Endothelial cell of umbilical vein (primary cell): ENCODE measurements at regions not wholly inside any gene's neighbourhood (a gene's known extent, or its start where the extent isn't known, plus 50 kb on each side); places are given as distances from the start of the nearest gene placed in this dataset.

Experiments used
- BruUV-seq: library from RNA; stranded (reverse); fragments of 400-500 nt; replicated peaks from 2 replicates; lab custom pipeline; 2021; lab: Mats Ljungman, UMichigan
- CTCF ChIA-PET: fragments of 300-600, 350-600 bp; sonication (Branson Sonifier 250); formaldehyde crosslinking; loops from one replicate; lab custom pipeline; 2021; ENCODE audit warnings: antibody characterized with exemption, inconsistent platforms; lab: Charles Lee
- POLR2A ChIA-PET: fragments of 300-600, 350-600 bp; sonication (Branson Sonifier 250); formaldehyde crosslinking; loops from one replicate; lab custom pipeline; 2021; ENCODE audit warnings: antibody characterized with exemption, inconsistent platforms; lab: Charles Lee
- DNase-seq: peaks from one replicate; pipeline ENCODE4 v3.0.0-alpha.2; 2011; ENCODE audit warnings: low read depth, low spot score
- FAIRE-seq: peaks from 2 replicates; lab custom pipeline; 2011; peaks lifted over from hg19 to GRCh38; lab: Jason Lieb, UNC
- H2AFZ ChIP-seq: 2 replicates; pipeline ENCODE4 v1.6.0; 2012; ENCODE audit warnings: low read depth, low read length, control low read depth, inconsistent platforms
- H3K27ac ChIP-seq: 2 replicates; pipeline ENCODE4 v1.5.1; 2011; ENCODE audit warnings: low read depth, mild to moderate bottlenecking, control low read depth, low read length, moderate library complexity; ENCODE audit not compliant: insufficient read depth
- H3K27me3 ChIP-seq, 2 experiments: 2 replicates each; pipeline versions ENCODE4 v1.6.0 to v1.6.1; 2011; ENCODE audit warnings: low read length in 2 of 2, mixed read lengths in 1 of 2; ENCODE audit not compliant: control insufficient read depth in 2 of 2, insufficient read depth in 2 of 2
- H3K36me3 ChIP-seq, 2 experiments: 2 replicates in 1 of 2; 3 replicates in 1 of 2; pipeline ENCODE4 v1.5.1; 2011; ENCODE audit warnings: low read length in 2 of 2, mild to moderate bottlenecking in 1 of 2, moderate library complexity in 1 of 2; ENCODE audit not compliant: control insufficient read depth in 2 of 2, insufficient read depth in 2 of 2; ENCODE audit errors: extremely low read depth in 1 of 2
- H3K4me1 ChIP-seq: 3 replicates; pipeline ENCODE4 v1.5.1; 2011; ENCODE audit warnings: mild to moderate bottlenecking, low read length; ENCODE audit not compliant: control insufficient read depth, insufficient read depth; ENCODE audit errors: extremely low read depth
- H3K4me2 ChIP-seq: 2 replicates; pipeline ENCODE4 v1.6.1; 2011; ENCODE audit warnings: low read length, control low read depth, mixed read lengths; ENCODE audit not compliant: insufficient read depth
- H3K4me3 ChIP-seq, 3 experiments: fragments of 200-600 bp in 1 of 3; sonication (generic), shearing (Covaris generic) in 1 of 3; replicated peaks in 1 of 3; 2 replicates each; pipeline ENCODE4 v1.5.1; 2011 to 2016; ENCODE audit warnings: control low read depth in 3 of 3, low read length in 3 of 3, mild to moderate bottlenecking in 2 of 3, inconsistent platforms in 1 of 3, low read depth in 1 of 3, moderate library complexity in 1 of 3; ENCODE audit not compliant: insufficient read depth in 1 of 3
- H3K79me2 ChIP-seq: 2 replicates; pipeline ENCODE4 v1.6.0; 2012; ENCODE audit warnings: low read length, inconsistent platforms; ENCODE audit not compliant: control insufficient read depth, insufficient read depth
- H3K9ac ChIP-seq: replicated peaks from 2 replicates; pipeline ENCODE3; 2011; ENCODE audit warnings: low read length, control low read depth; ENCODE audit not compliant: insufficient read depth; ENCODE audit errors: extremely low read depth
- H3K9me1 ChIP-seq: replicated peaks from 3 replicates; pipeline ENCODE4 v1.6.0; 2011; ENCODE audit warnings: mild to moderate bottlenecking, low read length; ENCODE audit not compliant: control insufficient read depth, insufficient read depth; ENCODE audit errors: extremely low read depth
- H3K9me3 ChIP-seq: replicated peaks from 2 replicates; pipeline ENCODE4 v1.5.1; 2012; ENCODE audit warnings: low read length, inconsistent platforms; ENCODE audit not compliant: control insufficient read depth, insufficient read depth
- H4K20me1 ChIP-seq: replicated peaks from 2 replicates; pipeline ENCODE3; 2011; ENCODE audit warnings: mild to moderate bottlenecking, low read length; ENCODE audit not compliant: control insufficient read depth, insufficient read depth; ENCODE audit errors: extremely low read depth
- CTCF ChIP-seq, 2 donors: IDR thresholded peaks; 1 replicate in 1 of 2; 2 replicates in 1 of 2; pipeline ENCODE4 v1.5.1; 2011; ENCODE audit warnings: low read length in 2 of 2, mild to moderate bottlenecking in 2 of 2, moderate library complexity in 2 of 2, control low read depth in 1 of 2, inconsistent platforms in 1 of 2, low read depth in 1 of 2; ENCODE audit not compliant: insufficient read depth in 1 of 2; ENCODE audit errors: extremely low read depth in 1 of 2
- EZH2 ChIP-seq: IDR thresholded peaks from 2 replicates; pipeline ENCODE4 v1.6.1; 2012; ENCODE audit warnings: borderline replicate concordance, low read depth, mild to moderate bottlenecking, moderate library complexity, low read length, inconsistent platforms; ENCODE audit not compliant: severe bottlenecking
- FOS ChIP-seq: IDR thresholded peaks from 2 replicates; pipeline ENCODE4 v1.6.1; 2011; ENCODE audit warnings: mild to moderate bottlenecking, low read length, moderate library complexity, borderline replicate concordance; ENCODE audit not compliant: insufficient read depth
- GATA2 ChIP-seq: IDR thresholded peaks from 2 replicates; pipeline ENCODE4 v1.7.0; 2011; ENCODE audit warnings: low read depth, mild to moderate bottlenecking, moderate library complexity, mixed read lengths, low read length; ENCODE audit not compliant: insufficient read length, insufficient read depth
- JUN ChIP-seq: IDR thresholded peaks from 2 replicates; pipeline ENCODE4 v1.6.1; 2011; ENCODE audit warnings: borderline replicate concordance, low read depth; ENCODE audit not compliant: insufficient read length, insufficient read depth
- MYC ChIP-seq: IDR thresholded peaks from one replicate; pipeline ENCODE4 v1.6.1; 2011; ENCODE audit warnings: mild to moderate bottlenecking, low read depth, low read length
- POLR2A ChIP-seq: IDR thresholded peaks from 2 replicates; pipeline ENCODE4 v1.6.1; 2012; ENCODE audit warnings: low read depth, mild to moderate bottlenecking, control low read depth, low read length
- POLR2AphosphoS5 ChIP-seq: IDR thresholded peaks from 2 replicates; pipeline ENCODE4 v1.6.1; 2012; ENCODE audit warnings: low read depth, mild to moderate bottlenecking, control low read depth, low read length, moderate library complexity; ENCODE audit not compliant: insufficient read depth
- dilution Hi-C: fragments of 300-500 bp; cut with MboI; formaldehyde crosslinking; loops from one replicate; pipeline ENCODE4 v1.15.0; 2019; ENCODE audit warnings: low sequenced_read_pairs; ENCODE audit not compliant: extremely low pct_ligation_motif_present
- intact Hi-C: fragments of 100-400 bp; cut with micrococcal nuclease; formaldehyde crosslinking; loops from one replicate; pipeline ENCODE4 v1.10.0; 2022
- TF ChIP-seq, protein P1 (sequence below): IDR thresholded peaks from 2 replicates; pipeline ENCODE4 v1.6.1; 2011; ENCODE audit not compliant: insufficient read depth, insufficient read length

GRCh38 chr11:116481126-116481675, 291.6 kb downstream of the BUD13 start:
- Histone ChIP-seq H3K4me3 (no peak overlapping the region), H3K36me3 (no peaks in the 10 kb centered on the region), H3K4me1 (no peaks in the 10 kb centered on the region), H3K4me2 (no peak overlapping the region), H3K9ac (no peak overlapping the region), H3K9me1 (no peaks in the 10 kb centered on the region), H3K27ac (no peak overlapping the region), H4K20me1 (no peaks in the 10 kb centered on the region), H3K9me3 (no peaks in the 10 kb centered on the region), H2AFZ (no peak overlapping the region), H3K79me2 (no peaks in the 10 kb centered on the region), H3K27me3 (peaks cover 3 to 9% of the 10 kb centered on the region in 2 experiments)
- BruUV-seq: no TSS peak
- dilution Hi-C loops: no loop called here
- FAIRE-seq: no peak
- TF ChIP-seq JUN (no peak), POLR2A (no peak), FOS (no peak), CTCF (IDR thresholded peaks at IDR 0.05; ENCODE audit: extremely low read depth in 1 of 2, insufficient read depth in 1 of 2, low read depth in 1 of 2, low read length in 2 of 2) (no peak), MYC (no peak), GATA2 (no peak), POLR2AphosphoS5 (no peak), EZH2 (no peak)
- TF ChIP-seq, protein P1, sequence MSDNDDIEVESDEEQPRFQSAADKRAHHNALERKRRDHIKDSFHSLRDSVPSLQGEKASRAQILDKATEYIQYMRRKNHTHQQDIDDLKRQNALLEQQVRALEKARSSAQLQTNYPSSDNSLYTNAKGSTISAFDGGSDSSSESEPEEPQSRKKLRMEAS: no peak
- CTCF ChIA-PET: interaction anchor here (1.0 to 1.6 kb wide), 3 partner anchors 9 to 123 kb away, joined by 3 to 4 read pairs (median 3); no protein-coding TSS in a partner anchor
- intact Hi-C loops: no loop called here
- POLR2A ChIA-PET: no interaction called here
- DNase-seq: no peak
